ENCODE measurements at regions not wholly inside any gene's neighbourhood (a gene's known extent, or its start where the extent isn't known, plus 50 kb on each side); places are given as distances from the start of the nearest gene placed in this dataset.

- no peak for TF ChIP-seq CTCF (IDR thresholded peaks at IDR 0.05; ENCODE audit: poor library complexity)
- TF ChIP-seq EZH2 (IDR thresholded peaks at IDR 0.05; ENCODE audit: borderline replicate concordance) = no peak
- TF ChIP-seq EZH2phosphoT487 (IDR thresholded peaks at IDR 0.05; ENCODE audit: low read depth, severe bottlenecking, unreplicated experiment) = no peak
- Histone ChIP-seq H3K4me1 (ENCODE audit: insufficient read depth) (no peaks in the 10 kb centered on the region), H3K27ac (no peak overlapping the region), H3K27me3 (no peaks in the 10 kb centered on the region), H2AFZ (no peak overlapping the region), H3K36me3 (replicated peaks; ENCODE audit: insufficient read depth, low read depth) (no peaks in the 10 kb centered on the region), H3K9me2 (replicated peaks; ENCODE audit: insufficient read depth) (no peaks in the 10 kb centered on the region), H3K4me3 (no peak overlapping the region), H3K4me2 (no peak overlapping the region), H4K20me1 (ENCODE audit: insufficient read depth, poor library complexity, severe bottlenecking) (no peaks in the 10 kb centered on the region), H3K79me2 (no peaks in the 10 kb centered on the region), H3K9me3 (ENCODE audit: low read depth) (no peaks in the 10 kb centered on the region)
- no peak for DNase-seq (ENCODE audit: low spot score)
- WGBS (ENCODE audit: low lambda C conversion rate, missing lambda C conversion rate) = 74% methylated on average over 7 of the region's 7 CpGs
Measured at GRCh38 chr11:33989461-33989860, 62.1 kb upstream of the CAPRIN1 start.

GRCh38 chr11:33988586-33989370 is 62.8 kb upstream of the CAPRIN1 start:
- Histone ChIP-seq H3K4me2 (no peak overlapping the region), H3K27ac (no peak overlapping the region), H4K20me1 (ENCODE audit: insufficient read depth, poor library complexity, severe bottlenecking) (no peaks in the 10 kb centered on the region), H3K9me3 (ENCODE audit: low read depth) (no peaks in the 10 kb centered on the region), H3K36me3 (replicated peaks; ENCODE audit: insufficient read depth, low read depth) (no peaks in the 10 kb centered on the region), H2AFZ (no peak overlapping the region), H3K79me2 (no peaks in the 10 kb centered on the region), H3K9me2 (replicated peaks; ENCODE audit: insufficient read depth) (no peaks in the 10 kb centered on the region), H3K4me1 (ENCODE audit: insufficient read depth) (no peaks in the 10 kb centered on the region), H3K27me3 (no peaks in the 10 kb centered on the region), H3K4me3 (no peak overlapping the region)
- no peak for TF ChIP-seq CTCF (IDR thresholded peaks at IDR 0.05; ENCODE audit: poor library complexity)
- TF ChIP-seq EZH2phosphoT487 (IDR thresholded peaks at IDR 0.05; ENCODE audit: low read depth, severe bottlenecking, unreplicated experiment) = no peak
- TF ChIP-seq EZH2 (IDR thresholded peaks at IDR 0.05; ENCODE audit: borderline replicate concordance) = no peak
- no peak for DNase-seq (ENCODE audit: low spot score)
- WGBS (ENCODE audit: low lambda C conversion rate, missing lambda C conversion rate) = 85% methylated on average over 7 of the region's 7 CpGs

GRCh38 chr11:33987975-33988580 is 63.5 kb upstream of the CAPRIN1 start:
- no peaks in the 10 kb centered on the region for H3K4me1 ChIP-seq (ENCODE audit: insufficient read depth)
- no peak overlapping the region for H2AFZ ChIP-seq
- no peaks in the 10 kb centered on the region for H3K9me3 ChIP-seq (ENCODE audit: low read depth)
- no peaks in the 10 kb centered on the region for H3K9me2 ChIP-seq (replicated peaks; ENCODE audit: insufficient read depth)
- H3K36me3 ChIP-seq (replicated peaks; ENCODE audit: insufficient read depth, low read depth) = no peaks in the 10 kb centered on the region
- peak; percentile 82 for DNase-seq (ENCODE audit: low spot score)
- no peak overlapping the region for H3K4me2 ChIP-seq
- no peaks in the 10 kb centered on the region for H4K20me1 ChIP-seq (ENCODE audit: insufficient read depth, poor library complexity, severe bottlenecking)
- no peaks in the 10 kb centered on the region for H3K27me3 ChIP-seq
- H3K4me3 ChIP-seq = no peak overlapping the region
- H3K79me2 ChIP-seq = no peaks in the 10 kb centered on the region
- WGBS (ENCODE audit: low lambda C conversion rate, missing lambda C conversion rate) = 57% methylated on average over 9 of the region's 12 CpGs
- no peak overlapping the region for H3K27ac ChIP-seq
- no peak for TF ChIP-seq EZH2 (IDR thresholded peaks at IDR 0.05; ENCODE audit: borderline replicate concordance)
- peak; percentile 67 for TF ChIP-seq CTCF (IDR thresholded peaks at IDR 0.05; ENCODE audit: poor library complexity)
